B cell (primary cell): ENCODE measurements at regions not wholly inside any gene's neighbourhood (a gene's known extent, or its start where the extent isn't known, plus 50 kb on each side); places are given as distances from the start of the nearest gene placed in this dataset.

Experiments used
- ATAC-seq: fragments of 200-7000 bp; cut with Tn5 transposase; one replicate; pipeline ENCODE4 v1.10.0; 2021; ENCODE audit warnings: low read depth, mild to moderate bottlenecking, moderate number of reproducible peaks, moderate library complexity
- CTCF ChIA-PET: fragments of 350-600 bp; sonication (Branson Sonifier 250); formaldehyde crosslinking; loops from one replicate; lab custom pipeline; 2021; ENCODE audit warnings: antibody characterized with exemption, inconsistent platforms; lab: Charles Lee
- POLR2A ChIA-PET: fragments of 350-600 bp; sonication (Branson Sonifier 250); formaldehyde crosslinking; loops from one replicate; lab custom pipeline; 2021; ENCODE audit warnings: antibody characterized with exemption; lab: Charles Lee
- DNase-seq: peaks from one replicate; pipeline ENCODE4 v3.0.0; 2013
- H2AFZ ChIP-seq: 2 replicates; pipeline ENCODE4 v1.6.1; 2012; ENCODE audit warnings: mild to moderate bottlenecking, low read depth, low read length; ENCODE audit not compliant: insufficient read depth, poor library complexity, severe bottlenecking
- H3K27ac ChIP-seq, 2 donors: 1 replicate in 1 of 2; 2 replicates in 1 of 2; pipeline ENCODE4 v1.5.1; 2012 to 2013; ENCODE audit warnings: low read length in 2 of 2, mild to moderate bottlenecking in 2 of 2, moderate library complexity in 1 of 2
- H3K27me3 ChIP-seq, 4 experiments: fragments of 200-600 bp in 1 of 4; sonication (generic) in 1 of 4; replicated peaks in 1 of 4; 1 replicate in 2 of 4; 2 replicates in 2 of 4; pipeline versions ENCODE4 v1.6.1 to v1.7.0; 2013 to 2016; ENCODE audit warnings: low read length in 3 of 4, mild to moderate bottlenecking in 2 of 4, mixed read lengths in 1 of 4, moderate library complexity in 1 of 4; ENCODE audit not compliant: insufficient read depth in 4 of 4, control insufficient read depth in 3 of 4; ENCODE audit errors: control extremely low read depth in 1 of 4
- H3K36me3 ChIP-seq, 2 experiments: replicated peaks in 1 of 2; 1 replicate in 1 of 2; 2 replicates in 1 of 2; pipeline versions ENCODE4 v1.6.1 to v1.7.1; 2013; ENCODE audit warnings: low read length in 1 of 2; ENCODE audit not compliant: insufficient read depth in 2 of 2, control insufficient read depth in 1 of 2; ENCODE audit errors: control extremely low read depth in 1 of 2, extremely low read depth in 1 of 2
- H3K4me1 ChIP-seq, 2 donors: fragments of 200-600 bp in 1 of 2; sonication (generic) in 1 of 2; 1 replicate in 1 of 2; 2 replicates in 1 of 2; pipeline versions ENCODE4 v1.5.1 to v1.6.1; 2013 to 2017; ENCODE audit warnings: low read length in 2 of 2; ENCODE audit not compliant: control insufficient read depth in 2 of 2, insufficient read depth in 2 of 2
- H3K4me2 ChIP-seq: replicated peaks from 2 replicates; pipeline ENCODE3; 2012; ENCODE audit warnings: mild to moderate bottlenecking, low read depth, low read length; ENCODE audit not compliant: poor library complexity, severe bottlenecking
- H3K4me3 ChIP-seq, 5 experiments: fragments of 200-600 bp in 1 of 5; sonication (generic) in 1 of 5; 1 replicate in 3 of 5; 2 replicates in 2 of 5; pipeline versions ENCODE4 v1.5.1 to v1.7.0; 2011 to 2016; ENCODE audit warnings: low read length in 4 of 5, mild to moderate bottlenecking in 4 of 5, low read depth in 2 of 5, control low read depth in 1 of 5, moderate library complexity in 1 of 5; ENCODE audit not compliant: insufficient read depth in 1 of 5; ENCODE audit errors: control extremely low read depth in 1 of 5, extremely low read depth in 1 of 5
- H3K79me2 ChIP-seq: fragments of 200-600 bp; sonication (generic); one replicate; pipeline ENCODE4 v1.6.0; 2016; ENCODE audit warnings: low read length; ENCODE audit not compliant: control insufficient read depth, insufficient read depth
- H3K9ac ChIP-seq: fragments of 200-600 bp; sonication (generic); 2 replicates; pipeline ENCODE4 v1.6.1; 2017; ENCODE audit warnings: mild to moderate bottlenecking, low read length, moderate library complexity
- H3K9me3 ChIP-seq, 3 donors: one replicate each; pipeline versions ENCODE4 v1.6.1 to v1.7.1; 2013; ENCODE audit warnings: low read length in 2 of 3; ENCODE audit not compliant: control insufficient read depth in 2 of 3, insufficient read depth in 1 of 3; ENCODE audit errors: control extremely low read depth in 1 of 3
- H4K20me1 ChIP-seq: 2 replicates; pipeline ENCODE4 v1.6.0; 2012; ENCODE audit warnings: mild to moderate bottlenecking, low read length; ENCODE audit not compliant: insufficient read depth, control insufficient read depth, poor library complexity, severe bottlenecking
- H3K27ac Mint-ChIP-seq: one replicate; pipeline ENCODE4 v1.8.0; 2021; ENCODE audit warnings: mixed read lengths
- H3K27me3 Mint-ChIP-seq: one replicate; pipeline ENCODE4 v1.8.0; 2021; ENCODE audit warnings: mixed read lengths
- H3K4me1 Mint-ChIP-seq: one replicate; pipeline ENCODE4 v1.8.0; 2021; ENCODE audit warnings: mixed read lengths
- H3K4me3 Mint-ChIP-seq: one replicate; pipeline ENCODE4 v1.8.0; 2021; ENCODE audit warnings: mixed read lengths
- H3K9me3 Mint-ChIP-seq: one replicate; pipeline ENCODE4 v1.8.0; 2022; ENCODE audit warnings: mixed read lengths; ENCODE audit not compliant: insufficient read depth
- CTCF ChIP-seq: fragments of 200-600 bp; IDR thresholded peaks from one replicate; pipeline ENCODE4 v1.8.0; 2022; ENCODE audit warnings: antibody characterized with exemption, mild to moderate bottlenecking
- EZH2 ChIP-seq: IDR thresholded peaks from 2 replicates; pipeline ENCODE4 v1.6.1; 2012; ENCODE audit warnings: borderline replicate concordance, low read depth, mild to moderate bottlenecking, moderate library complexity, low read length; ENCODE audit not compliant: insufficient read depth, poor library complexity, severe bottlenecking
- WGBS: methylation state at CpG from one replicate; pipeline ENCODE4 v1.1.5; 2013; ENCODE audit warnings: missing lambda C conversion rate; ENCODE audit not compliant: insufficient coverage; 5-methylcytosine and 5-hydroxymethylcytosine counted together
- intact Hi-C: fragments of 100-400 bp; cut with micrococcal nuclease; formaldehyde crosslinking; loops from one replicate; pipeline ENCODE4 v1.10.0; 2022

- H3K36me3 ChIP-seq: no peaks in the 10 kb centered on the region
- POLR2A ChIA-PET: no interaction called here
- no peaks in the 10 kb centered on the region for H3K9me3 ChIP-seq
- CTCF ChIA-PET: no interaction called here
- no peak overlapping the region for H3K27ac Mint-ChIP-seq
- no peak overlapping the region for H3K9ac ChIP-seq
- H3K4me3 Mint-ChIP-seq: no peak overlapping the region
- peaks cover 4% of the 10 kb centered on the region for H3K27me3 Mint-ChIP-seq
- intact Hi-C loops: no loop called here
- no peaks in the 10 kb centered on the region for H3K4me1 Mint-ChIP-seq
- no peaks in the 10 kb centered on the region for H3K4me1 ChIP-seq
- no peak for TF ChIP-seq CTCF
- H3K4me3 ChIP-seq: no peak overlapping the region
- no peaks in the 10 kb centered on the region for H3K79me2 ChIP-seq
- no peak overlapping the region for H2AFZ ChIP-seq
- no peaks in the 10 kb centered on the region for H3K27me3 ChIP-seq
- H3K9me3 Mint-ChIP-seq: peaks cover 7% of the 10 kb centered on the region
- DNase-seq (no peak), ATAC-seq (no peak)
- WGBS: 90% methylated on average over 2 of the region's 3 CpGs
- H3K4me2 ChIP-seq: no peak overlapping the region
- no peaks in the 10 kb centered on the region for H4K20me1 ChIP-seq
- no peak overlapping the region for H3K27ac ChIP-seq
Observed at GRCh38 chr5:6235726-6236125, 142.6 kb downstream of the MED10 start.

DNA sequence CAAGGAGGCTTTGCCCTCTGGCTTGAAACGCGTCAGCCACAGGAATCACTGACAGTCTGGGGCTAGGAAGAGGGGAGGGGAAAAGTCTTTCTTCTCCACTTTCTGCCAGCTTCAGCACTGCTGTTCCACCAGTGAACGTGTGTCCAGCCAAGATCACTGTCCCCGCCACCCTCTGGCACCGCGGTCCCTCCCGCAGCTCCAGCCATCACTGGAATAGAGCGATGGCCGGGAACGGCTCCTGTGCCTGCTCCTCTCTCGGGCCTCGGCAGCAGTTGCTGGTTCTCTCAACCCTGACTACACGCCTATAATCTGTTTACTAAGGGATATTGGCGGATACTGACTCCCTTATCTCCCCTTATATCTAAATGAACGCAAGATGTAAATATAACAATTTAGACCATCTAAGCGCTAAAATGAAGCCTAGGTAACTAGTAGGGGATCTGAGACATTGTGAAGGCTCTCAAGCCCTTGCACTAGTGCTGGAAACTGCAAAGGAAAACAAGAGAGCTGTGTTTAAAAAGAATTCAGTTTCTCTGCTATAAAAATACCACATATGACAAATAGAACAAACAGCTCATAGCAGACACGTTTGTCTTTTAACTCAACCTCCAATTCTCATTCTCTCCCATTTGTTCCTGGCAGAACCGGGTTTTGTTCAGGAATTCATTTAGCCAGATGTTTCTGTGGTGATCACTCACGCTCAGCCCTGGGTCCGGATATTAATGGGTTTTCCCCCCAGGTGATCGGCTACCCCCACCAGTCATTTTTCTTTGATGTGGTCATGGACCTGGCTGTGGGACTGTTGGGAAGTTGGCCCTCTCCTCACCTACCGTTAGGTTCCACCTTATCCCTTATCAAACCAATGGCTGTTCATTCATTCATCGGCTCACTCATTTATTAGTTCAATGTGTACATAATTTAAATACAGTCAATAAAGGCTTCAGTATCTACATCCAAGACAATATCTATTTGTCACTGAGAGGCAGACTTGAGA, 149.8 kb downstream of the MED10 start:
- intact Hi-C loops: no loop called here
- Histone ChIP-seq H4K20me1 (no peaks in the 10 kb centered on the region), H3K9ac (no peak overlapping the region), H3K4me1 (no peaks in the 10 kb centered on the region), H3K27ac (no peak overlapping the region), H2AFZ (no peak overlapping the region), H3K79me2 (no peaks in the 10 kb centered on the region), H3K9me3 (peaks cover 0 to 6% (median 0%) of the 10 kb centered on the region in 3 donors), H3K4me3 (no peak overlapping the region), H3K27me3 (no peaks in the 10 kb centered on the region), H3K36me3 (no peaks in the 10 kb centered on the region), H3K4me2 (no peak overlapping the region)
- Mint-ChIP-seq H3K4me3 (no peak overlapping the region), H3K27ac (no peak overlapping the region), H3K4me1 (no peaks in the 10 kb centered on the region), H3K9me3 (no peaks in the 10 kb centered on the region), H3K27me3 (peaks cover 3% of the 10 kb centered on the region)
- CTCF ChIA-PET: interaction anchor here (0.6 kb wide), 1 partner anchor 10 kb away, joined by 3 read pairs; no protein-coding TSS in a partner anchor
- ATAC-seq (no peak), DNase-seq (no peak)
- 92% methylated on average over 10 of the region's 23 CpGs for WGBS
- POLR2A ChIA-PET: no interaction called here
- no peak for TF ChIP-seq EZH2
- TF ChIP-seq CTCF: no peak
